HFF-Myc (cell line): ENCODE measurements at regions not wholly inside any gene's neighbourhood (a gene's known extent, or its start where the extent isn't known, plus 50 kb on each side); places are given as distances from the start of the nearest gene placed in this dataset.

Experiments
- DNase-seq: peaks from one replicate; pipeline ENCODE4 v3.0.0-alpha.2; 2011; ENCODE audit warnings: low read depth; ENCODE audit errors: extremely low read depth
- H3K4me3 ChIP-seq: replicated peaks from 2 replicates; pipeline ENCODE4 v1.5.1; 2011; ENCODE audit warnings: low read depth, mild to moderate bottlenecking, control low read depth, low read length
- TF ChIP-seq, protein P1 (sequence below): IDR thresholded peaks from 2 replicates; pipeline ENCODE4 v1.5.1; 2012; ENCODE audit warnings: mild to moderate bottlenecking, low read depth, low read length, control low read depth; ENCODE audit errors: missing control alignments

DNA sequence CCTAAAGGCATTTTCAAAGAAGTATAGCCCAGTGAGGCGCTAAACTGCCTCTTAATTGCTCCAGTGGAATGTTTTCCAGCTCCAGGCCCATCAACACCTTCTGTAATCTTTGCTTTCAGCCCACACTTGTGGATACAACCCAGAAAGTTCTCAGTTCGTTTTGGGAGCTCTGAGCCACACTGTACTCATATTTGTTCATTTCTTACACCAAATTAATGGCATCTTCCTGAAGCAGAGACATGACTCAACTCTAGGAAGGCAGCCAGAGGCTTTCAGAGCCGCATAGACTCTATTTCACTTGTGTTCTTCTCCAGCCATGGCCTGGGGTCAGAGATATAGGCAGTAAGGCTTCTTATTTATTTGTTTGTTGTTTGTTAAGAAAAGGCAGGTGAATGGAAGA is 175.5 kb upstream of the NCAM1 start:
- DNase-seq: no peak

DNA sequence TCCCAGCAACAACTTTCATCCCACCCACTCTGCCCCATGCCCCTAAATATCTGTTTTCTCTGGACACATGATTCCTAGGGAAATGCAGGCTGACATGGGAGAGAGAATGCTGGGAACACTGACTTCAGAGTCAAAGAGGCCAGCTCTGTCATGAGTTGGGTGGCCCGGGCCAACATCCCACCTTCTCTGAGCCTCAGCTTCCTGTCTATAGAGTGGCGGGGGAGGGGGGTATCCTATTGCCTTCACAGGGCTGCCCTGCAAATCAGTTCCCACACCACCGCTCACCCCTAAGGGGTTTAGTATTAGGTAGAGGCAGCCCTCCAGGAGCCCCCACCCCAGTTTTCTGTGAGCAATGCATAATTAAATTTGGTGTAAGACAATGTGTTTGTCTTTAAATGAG is 175.0 kb upstream of the NCAM1 start:
- TF ChIP-seq, protein P1, sequence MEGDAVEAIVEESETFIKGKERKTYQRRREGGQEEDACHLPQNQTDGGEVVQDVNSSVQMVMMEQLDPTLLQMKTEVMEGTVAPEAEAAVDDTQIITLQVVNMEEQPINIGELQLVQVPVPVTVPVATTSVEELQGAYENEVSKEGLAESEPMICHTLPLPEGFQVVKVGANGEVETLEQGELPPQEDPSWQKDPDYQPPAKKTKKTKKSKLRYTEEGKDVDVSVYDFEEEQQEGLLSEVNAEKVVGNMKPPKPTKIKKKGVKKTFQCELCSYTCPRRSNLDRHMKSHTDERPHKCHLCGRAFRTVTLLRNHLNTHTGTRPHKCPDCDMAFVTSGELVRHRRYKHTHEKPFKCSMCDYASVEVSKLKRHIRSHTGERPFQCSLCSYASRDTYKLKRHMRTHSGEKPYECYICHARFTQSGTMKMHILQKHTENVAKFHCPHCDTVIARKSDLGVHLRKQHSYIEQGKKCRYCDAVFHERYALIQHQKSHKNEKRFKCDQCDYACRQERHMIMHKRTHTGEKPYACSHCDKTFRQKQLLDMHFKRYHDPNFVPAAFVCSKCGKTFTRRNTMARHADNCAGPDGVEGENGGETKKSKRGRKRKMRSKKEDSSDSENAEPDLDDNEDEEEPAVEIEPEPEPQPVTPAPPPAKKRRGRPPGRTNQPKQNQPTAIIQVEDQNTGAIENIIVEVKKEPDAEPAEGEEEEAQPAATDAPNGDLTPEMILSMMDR: no peak
- no peak for DNase-seq

More for the DNA sequence above, 175.5 kb upstream of the NCAM1 start:
- TF ChIP-seq, protein P1: no peak
- H3K4me3 ChIP-seq: no peak overlapping the region

DNA sequence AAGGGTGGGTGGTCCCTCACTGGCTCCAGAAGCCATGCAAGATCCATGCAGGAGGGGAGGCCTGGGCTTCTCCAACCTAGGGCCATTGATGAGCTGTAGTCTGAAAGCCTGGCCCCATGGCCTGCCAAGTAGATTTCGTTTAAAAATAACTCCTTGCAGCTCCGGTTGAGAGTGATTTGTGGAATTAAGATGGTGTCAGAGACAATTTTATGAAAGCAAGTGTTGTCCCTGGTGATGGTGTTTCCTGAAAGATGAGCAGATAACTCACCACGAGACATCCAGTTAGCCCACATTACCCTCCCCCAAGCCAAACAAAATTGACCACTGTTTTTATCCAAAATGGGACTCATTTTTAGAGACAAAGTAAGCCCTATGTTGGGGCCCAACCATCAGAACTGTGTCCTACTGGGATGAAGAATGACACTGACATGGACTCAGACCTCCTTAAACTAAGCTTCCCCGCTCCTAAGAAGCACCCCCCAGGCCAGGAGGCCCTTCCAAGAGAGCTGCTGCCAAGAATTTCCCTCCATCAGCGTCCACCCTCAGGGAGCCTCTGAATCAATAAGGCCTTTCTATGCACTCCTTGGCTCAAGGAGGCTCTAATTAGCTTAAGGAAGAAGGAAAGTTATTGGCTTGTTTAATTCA is 174.2 kb upstream of the NCAM1 start:
- H3K4me3 ChIP-seq: no peak overlapping the region

More for the DNA sequence above, 175.0 kb upstream of the NCAM1 start:
- H3K4me3 ChIP-seq: no peak overlapping the region

GRCh38 chr11:112789481-112789880 is 171.7 kb upstream of the NCAM1 start:
- DNase-seq: no peak
- no peak overlapping the region for H3K4me3 ChIP-seq
- TF ChIP-seq, protein P1: no peak

More for the DNA sequence above, 174.2 kb upstream of the NCAM1 start:
- TF ChIP-seq, protein P1: no peak
- no peak for DNase-seq

- TF ChIP-seq, protein P1: no peak
- no peak for DNase-seq
- no peak overlapping the region for H3K4me3 ChIP-seq
Observed at GRCh38 chr11:112790286-112790685, 170.9 kb upstream of the NCAM1 start.

GRCh38 chr11:112792070-112792469 is 169.2 kb upstream of the NCAM1 start:
- DNase-seq: no peak
- TF ChIP-seq, protein P1: no peak

GRCh38 chr11:112793416-112793815 is 167.8 kb upstream of the NCAM1 start:
- TF ChIP-seq, protein P1: no peak
- no peak for DNase-seq
- no peak overlapping the region for H3K4me3 ChIP-seq

More at GRCh38 chr11:112792070-112792469, 169.2 kb upstream of the NCAM1 start:
- no peak overlapping the region for H3K4me3 ChIP-seq
